Natural killer cell (primary cell): ENCODE measurements at regions not wholly inside any gene's neighbourhood (a gene's known extent, or its start where the extent isn't known, plus 50 kb on each side); places are given as distances from the start of the nearest gene placed in this dataset.
"Not testable (repeated sequence)": the region's sequence is repeated elsewhere in the genome, so short reads cannot be mapped to it uniquely, and the experiment has no call there.

Experiments used
- ATAC-seq, 3 donors: fragments of 150-1000 bp in 2 of 3; fragments of 200-7000 bp in 1 of 3; cut with Tn5 transposase; 1 replicate in 1 of 3; 2 replicates in 2 of 3; pipeline ENCODE4 v1.10.0; 2021; ENCODE audit warnings: mild to moderate bottlenecking in 2 of 3, moderate library complexity in 2 of 3
- DNase-seq, 2 donors: peaks; one replicate each; pipeline versions ENCODE4 v3.0.0 to v3.0.0-alpha.2; 2013 to 2021; ENCODE audit warnings: mixed read lengths in 1 of 2
- H3K27ac ChIP-seq: one replicate; pipeline ENCODE4 v1.5.1; 2013; ENCODE audit warnings: mild to moderate bottlenecking, low read length
- H3K27me3 ChIP-seq: one replicate; pipeline ENCODE4 v1.6.1; 2013; ENCODE audit warnings: low read length; ENCODE audit not compliant: control insufficient read depth, insufficient read depth
- H3K36me3 ChIP-seq: one replicate; pipeline ENCODE4 v1.6.1; 2013; ENCODE audit warnings: low read length; ENCODE audit not compliant: control insufficient read depth, insufficient read depth
- H3K4me1 ChIP-seq: one replicate; pipeline ENCODE4 v1.6.1; 2013; ENCODE audit warnings: low read length; ENCODE audit not compliant: control insufficient read depth, insufficient read depth
- H3K4me3 ChIP-seq: one replicate; pipeline ENCODE4 v1.5.1; 2013; ENCODE audit warnings: low read length
- H3K9me3 ChIP-seq: one replicate; pipeline ENCODE4 v1.6.1; 2013; ENCODE audit warnings: low read length; ENCODE audit not compliant: control insufficient read depth, insufficient read depth
- H3K27ac Mint-ChIP-seq, 2 donors: one replicate each; pipeline ENCODE4 v1.8.0; 2022; ENCODE audit warnings: mild to moderate bottlenecking in 2 of 2, mixed read lengths in 2 of 2, moderate library complexity in 1 of 2
- H3K27me3 Mint-ChIP-seq, 2 donors: one replicate each; pipeline ENCODE4 v1.8.0; 2022; ENCODE audit warnings: low read depth in 2 of 2, mixed read lengths in 2 of 2
- H3K36me3 Mint-ChIP-seq: one replicate; pipeline ENCODE4 v1.8.0; 2022; ENCODE audit warnings: mixed read lengths
- H3K4me1 Mint-ChIP-seq, 2 donors: one replicate each; pipeline ENCODE4 v1.8.0; 2022; ENCODE audit warnings: mixed read lengths in 2 of 2
- H3K4me3 Mint-ChIP-seq: one replicate; pipeline ENCODE4 v1.8.0; 2022; ENCODE audit warnings: mild to moderate bottlenecking, moderate library complexity, mixed read lengths
- H3K9me3 Mint-ChIP-seq, 2 donors: one replicate each; pipeline ENCODE4 v1.8.0; 2022; ENCODE audit warnings: mixed read lengths in 2 of 2
- CTCF ChIP-seq: fragments of 200-600 bp; IDR thresholded peaks from one replicate; pipeline ENCODE4 v1.8.0; 2022; ENCODE audit warnings: antibody characterized with exemption
- WGBS: methylation state at CpG from one replicate; pipeline ENCODE4 v1.1.7; 2013; ENCODE audit warnings: missing lambda C conversion rate; ENCODE audit not compliant: insufficient coverage; 5-methylcytosine and 5-hydroxymethylcytosine counted together
- intact Hi-C: fragments of 100-400 bp; cut with micrococcal nuclease; formaldehyde crosslinking; loops from one replicate; pipeline ENCODE4 v1.14.2; 2022

GRCh38 chr1:228552596-228553176, 65.5 kb downstream of the RNF187 start:
- intact Hi-C loops: no loop called here
- Histone ChIP-seq H3K36me3 (no peaks in the 10 kb centered on the region), H3K9me3 (peaks cover 6% of the 10 kb centered on the region), H3K4me1 (no peaks in the 10 kb centered on the region), H3K27me3 (no peaks in the 10 kb centered on the region), H3K4me3 (no peak overlapping the region), H3K27ac (no peak overlapping the region)
- no peak for TF ChIP-seq CTCF
- Mint-ChIP-seq H3K36me3 (no peaks in the 10 kb centered on the region), H3K4me3 (no peak overlapping the region), H3K4me1 (no peaks in the 10 kb centered on the region), H3K27ac (no peak overlapping the region), H3K9me3 (peaks cover 0 to 3% of the 10 kb centered on the region in 2 donors), H3K27me3 (peaks cover 10 to 27% of the 10 kb centered on the region in 2 donors)
- DNase-seq: no peak
- ATAC-seq: no peak
- WGBS: 68% methylated on average over 5 of the region's 5 CpGs

- H3K36me3 Mint-ChIP-seq: no peaks in the 10 kb centered on the region
- no peak for TF ChIP-seq CTCF
- no peak overlapping the region for H3K4me3 Mint-ChIP-seq
- H3K9me3 Mint-ChIP-seq: peaks cover 0 to 3% of the 10 kb centered on the region in 2 donors
- WGBS: 71% methylated on average over 6 of the region's 6 CpGs
- H3K27ac ChIP-seq: no peak overlapping the region
- peaks cover 6% of the 10 kb centered on the region for H3K9me3 ChIP-seq
- no peak overlapping the region for H3K27ac Mint-ChIP-seq
- no peak for DNase-seq
- no peak for ATAC-seq
- H3K4me1 ChIP-seq: no peaks in the 10 kb centered on the region
- H3K27me3 ChIP-seq: no peaks in the 10 kb centered on the region
- H3K4me3 ChIP-seq: no peak overlapping the region
- H3K27me3 Mint-ChIP-seq: peaks cover 4 to 13% of the 10 kb centered on the region in 2 donors
- intact Hi-C loops: no loop called here
- H3K36me3 ChIP-seq: no peaks in the 10 kb centered on the region
- H3K4me1 Mint-ChIP-seq: no peaks in the 10 kb centered on the region
These were observed 66.9 kb downstream of the RNF187 start for GRCh38 chr1:228554107-228554506.

- H3K4me1 ChIP-seq: no peaks in the 10 kb centered on the region
- no peak overlapping the region for H3K27ac ChIP-seq
- no peaks in the 10 kb centered on the region for H3K36me3 Mint-ChIP-seq
- ATAC-seq (peak in 2 of 3 donors; percentile 21 to 42), DNase-seq (peak; percentile 21 to 40)
- no peak for TF ChIP-seq CTCF
- H3K27me3 Mint-ChIP-seq: peaks cover 0 to 5% of the 10 kb centered on the region in 2 donors
- H3K4me1 Mint-ChIP-seq: no peaks in the 10 kb centered on the region
- no peak overlapping the region for H3K4me3 ChIP-seq
- intact Hi-C loops: no loop called here
- H3K36me3 ChIP-seq: no peaks in the 10 kb centered on the region
- no peaks in the 10 kb centered on the region for H3K27me3 ChIP-seq
- H3K9me3 ChIP-seq: peaks cover 6% of the 10 kb centered on the region
- no peak overlapping the region for H3K4me3 Mint-ChIP-seq
- H3K9me3 Mint-ChIP-seq: peaks cover 0 to 3% of the 10 kb centered on the region in 2 donors
- WGBS: 70% methylated on average over 71 of the region's 71 CpGs
- H3K27ac Mint-ChIP-seq: no peak overlapping the region
These were observed 68.2 kb downstream of the RNF187 start for GRCh38 chr1:228555074-228555994.

- H3K27ac Mint-ChIP-seq, H3K27ac ChIP-seq, H3K36me3 Mint-ChIP-seq, H3K4me1 Mint-ChIP-seq, intact Hi-C loops, H3K27me3 Mint-ChIP-seq, H3K9me3 Mint-ChIP-seq, H3K36me3 ChIP-seq, H3K27me3 ChIP-seq, H3K4me3 Mint-ChIP-seq, H3K4me1 ChIP-seq, ATAC-seq, H3K9me3 ChIP-seq, H3K4me3 ChIP-seq: not testable (repeated sequence)
- 65% methylated on average over 28 of the region's 66 CpGs for WGBS
- peak in 1 of 2 donors; percentile 77 for DNase-seq
These were observed 69.7 kb downstream of the RNF187 start for GRCh38 chr1:228556634-228557430.
